ENCODE measurements at regions not wholly inside any gene's neighbourhood (a gene's known extent, or its start where the extent isn't known, plus 50 kb on each side); places are given as distances from the start of the nearest gene placed in this dataset.

DNA sequence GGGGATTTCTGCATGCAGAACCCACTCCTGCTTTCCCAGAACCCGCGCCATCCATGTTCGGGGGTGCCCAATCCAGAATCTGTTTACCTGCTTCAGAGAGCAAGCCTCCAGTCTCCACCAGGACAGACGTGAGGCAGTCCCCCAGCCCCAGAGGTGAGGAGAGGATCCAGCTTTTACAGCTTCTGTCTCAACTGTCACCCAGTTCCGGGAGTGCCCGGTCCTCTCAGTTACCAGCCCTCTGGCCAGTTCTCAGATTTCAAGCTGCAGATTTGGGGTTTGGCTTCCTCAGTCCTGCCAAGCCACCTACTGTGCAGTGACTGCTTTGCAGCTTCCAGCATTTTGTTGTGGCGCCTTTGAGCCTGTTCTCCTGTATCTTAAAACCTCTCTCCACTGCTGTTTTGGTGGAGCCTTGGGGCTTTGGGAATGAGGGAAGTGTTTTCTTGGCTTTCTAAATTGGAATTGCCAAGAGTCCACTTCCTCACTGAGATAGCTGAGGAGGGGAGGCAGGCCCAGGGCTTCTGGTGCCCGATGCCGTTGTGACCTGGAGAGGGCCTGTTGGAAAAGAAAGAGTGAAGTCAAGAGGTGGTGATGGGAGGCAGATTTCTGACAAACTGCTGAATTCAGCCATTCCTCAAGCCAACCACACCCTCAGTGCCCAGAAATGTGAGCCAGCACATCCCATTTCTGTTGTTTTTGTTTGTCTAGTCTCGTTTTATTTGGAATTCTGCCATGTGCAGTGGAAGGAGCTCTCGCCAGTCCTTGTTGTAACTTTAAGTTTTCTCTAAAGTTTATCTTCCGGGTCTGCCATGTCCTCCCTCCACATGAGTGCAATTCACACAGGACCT, 513.4 kb downstream of the TBC1D22A start:
- H3K4me3 ChIP-seq (ENCODE audit: insufficient read depth, low read depth, low read length): no peak overlapping the region
- DNase-seq: no peak
- H3K36me3 ChIP-seq (replicated peaks; ENCODE audit: control insufficient read depth, insufficient read depth, low read length): no peaks in the 10 kb centered on the region
- no peaks in the 10 kb centered on the region for H3K27me3 ChIP-seq (ENCODE audit: control insufficient read depth, insufficient read depth, low read length)

DNA sequence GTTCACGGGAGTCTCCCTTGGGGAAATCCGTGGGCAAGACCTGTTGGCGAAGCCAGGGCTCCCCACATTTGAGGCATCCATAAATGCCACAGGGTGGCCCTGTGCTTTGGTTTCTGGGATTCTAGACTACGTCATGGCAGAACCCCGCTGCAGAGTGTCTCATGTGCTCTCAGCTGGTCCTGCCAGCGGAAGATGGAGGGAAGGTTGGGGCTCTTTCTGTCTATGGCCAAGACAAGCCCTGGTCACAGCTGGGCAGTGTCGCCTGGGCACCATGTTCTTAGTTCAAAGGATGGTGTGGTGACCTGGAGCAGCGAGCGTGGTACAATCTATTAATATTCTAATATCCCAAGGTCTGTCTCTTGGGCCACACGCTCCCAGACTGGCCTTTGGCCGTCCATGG, 511.7 kb downstream of the TBC1D22A start:
- Histone ChIP-seq H3K27me3 (ENCODE audit: control insufficient read depth, insufficient read depth, low read length) (no peaks in the 10 kb centered on the region), H3K4me3 (ENCODE audit: insufficient read depth, low read depth, low read length) (no peak overlapping the region), H3K36me3 (replicated peaks; ENCODE audit: control insufficient read depth, insufficient read depth, low read length) (no peaks in the 10 kb centered on the region)
- DNase-seq: no peak

DNA sequence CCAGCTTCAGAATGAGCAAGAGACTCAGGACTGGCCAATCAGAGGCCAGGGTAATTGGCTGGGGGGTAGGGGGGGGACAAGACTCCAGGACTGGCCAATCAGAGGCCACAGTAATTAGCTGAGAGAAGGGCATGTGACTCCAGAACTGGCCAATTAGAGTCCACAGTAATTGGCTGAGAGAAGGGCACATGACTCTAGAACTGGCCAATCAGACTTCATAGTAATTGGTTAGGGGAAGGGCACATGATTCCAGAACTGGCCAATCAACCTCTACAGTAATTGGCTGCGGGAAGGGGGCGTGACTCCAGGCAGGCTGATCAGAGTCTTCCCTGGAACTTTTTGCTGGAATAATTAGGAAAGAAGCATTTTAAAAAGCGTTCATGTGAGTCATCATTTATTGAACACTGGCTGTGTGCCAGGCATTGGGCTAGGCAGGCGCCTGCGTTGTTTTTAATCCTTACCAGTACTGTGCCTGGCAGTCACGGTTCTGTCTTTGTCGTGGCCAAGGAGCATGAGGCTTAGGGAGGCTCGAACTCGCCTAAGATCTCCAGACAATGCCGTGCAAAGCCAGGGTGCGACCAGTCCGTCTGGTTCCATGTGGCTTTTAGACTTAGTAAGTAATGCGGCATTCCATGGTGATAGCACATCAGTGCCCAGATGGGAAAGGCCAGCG, 508.1 kb downstream of the TBC1D22A start:
- no peak overlapping the region for H3K4me3 ChIP-seq (ENCODE audit: insufficient read depth, low read depth, low read length)
- no peaks in the 10 kb centered on the region for H3K27me3 ChIP-seq (ENCODE audit: control insufficient read depth, insufficient read depth, low read length)
- no peak for DNase-seq
- no peaks in the 10 kb centered on the region for H3K36me3 ChIP-seq (replicated peaks; ENCODE audit: control insufficient read depth, insufficient read depth, low read length)

DNA sequence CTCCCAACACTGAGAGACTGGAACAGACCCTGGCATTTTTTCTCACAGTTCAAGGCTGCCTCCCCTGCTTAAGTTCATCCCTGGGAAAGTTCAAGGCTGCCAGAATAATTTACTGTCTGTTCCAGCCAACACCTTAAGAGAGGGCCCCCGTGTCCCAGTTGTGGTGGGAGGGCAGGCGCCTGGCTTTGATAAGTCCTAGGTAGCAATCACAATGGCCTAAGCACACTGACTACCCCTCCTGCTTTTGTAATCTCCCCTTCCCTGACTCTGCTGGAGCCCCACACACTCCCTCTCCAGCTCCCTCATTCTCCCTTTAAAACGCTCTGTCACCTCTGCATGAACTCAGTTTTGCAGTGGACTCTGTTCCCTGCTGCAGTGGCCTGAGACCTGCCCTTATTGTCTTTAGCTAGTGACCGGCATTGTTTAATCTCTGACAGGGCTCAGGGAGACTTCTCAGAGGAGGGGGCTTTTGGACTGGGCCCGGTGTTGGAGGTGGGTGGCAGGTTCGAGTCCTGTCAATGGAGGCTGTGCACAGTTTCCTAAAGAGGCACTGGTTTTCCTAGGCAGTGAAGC, 507.2 kb downstream of the TBC1D22A start:
- Histone ChIP-seq H3K27me3 (ENCODE audit: control insufficient read depth, insufficient read depth, low read length) (no peaks in the 10 kb centered on the region), H3K36me3 (replicated peaks; ENCODE audit: control insufficient read depth, insufficient read depth, low read length) (no peaks in the 10 kb centered on the region), H3K4me3 (ENCODE audit: insufficient read depth, low read depth, low read length) (no peak overlapping the region)
- no peak for DNase-seq

DNA sequence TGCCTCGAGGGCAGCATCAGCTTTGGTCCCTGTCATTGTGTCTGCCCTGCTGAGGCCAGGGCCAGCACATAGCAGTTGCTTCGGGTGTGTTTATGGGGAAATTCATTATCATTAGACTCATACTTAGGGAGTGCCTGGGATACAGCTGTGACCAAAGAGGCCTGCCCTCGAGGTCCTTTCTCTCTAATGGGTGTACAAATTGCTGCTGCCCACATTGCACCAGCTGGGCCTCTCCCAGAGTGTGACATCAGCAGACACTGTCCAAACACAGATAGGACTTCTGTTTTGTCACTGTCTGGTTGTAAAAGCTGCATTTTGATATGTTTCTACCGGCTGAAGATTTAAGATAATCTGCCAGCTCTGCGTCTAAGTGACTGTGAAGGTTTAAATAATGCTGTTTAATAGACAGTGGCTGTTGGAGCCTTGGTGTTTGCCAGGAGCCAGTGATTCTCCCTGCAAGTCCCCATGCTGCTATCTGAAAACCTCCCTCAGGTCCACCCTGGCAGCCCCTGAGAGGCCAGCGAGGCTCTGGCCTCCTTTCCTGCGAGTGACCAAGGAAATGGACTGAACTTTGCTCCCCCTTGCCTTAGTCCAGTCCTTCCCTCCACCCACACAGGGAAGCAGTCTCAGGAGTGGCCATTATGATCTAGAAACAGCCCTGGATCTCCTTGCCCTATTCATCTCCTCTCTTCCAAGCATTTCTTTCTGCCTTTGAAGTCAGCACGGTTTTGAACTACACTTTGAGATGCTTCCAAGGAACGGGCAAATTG, 505.2 kb downstream of the TBC1D22A start:
- no peaks in the 10 kb centered on the region for H3K36me3 ChIP-seq (replicated peaks; ENCODE audit: control insufficient read depth, insufficient read depth, low read length)
- DNase-seq: no peak
- no peaks in the 10 kb centered on the region for H3K27me3 ChIP-seq (ENCODE audit: control insufficient read depth, insufficient read depth, low read length)
- H3K4me3 ChIP-seq (ENCODE audit: insufficient read depth, low read depth, low read length): no peak overlapping the region

DNA sequence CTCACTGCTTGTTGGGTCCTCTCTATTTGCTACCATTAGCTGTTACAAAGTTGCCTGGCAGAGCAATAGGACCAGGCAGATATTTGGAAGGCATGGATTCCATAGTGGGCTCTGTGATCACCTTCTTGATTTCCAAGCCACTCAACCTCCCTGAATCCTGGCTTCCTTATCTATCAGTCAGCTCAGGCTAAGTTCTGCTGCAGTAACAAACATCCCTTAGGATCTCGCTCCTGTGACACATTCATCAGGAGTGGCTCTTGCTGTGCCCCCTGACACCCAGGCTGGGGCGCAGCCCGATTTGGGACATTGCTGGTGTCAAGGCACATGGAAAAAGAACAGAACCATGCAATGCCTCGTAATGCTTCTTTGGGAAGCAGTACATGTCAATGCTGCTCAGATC, 503.9 kb downstream of the TBC1D22A start:
- DNase-seq: no peak
- H3K4me3 ChIP-seq (ENCODE audit: insufficient read depth, low read depth, low read length): no peak overlapping the region
- H3K27me3 ChIP-seq (ENCODE audit: control insufficient read depth, insufficient read depth, low read length): no peaks in the 10 kb centered on the region
- no peaks in the 10 kb centered on the region for H3K36me3 ChIP-seq (replicated peaks; ENCODE audit: control insufficient read depth, insufficient read depth, low read length)

DNA sequence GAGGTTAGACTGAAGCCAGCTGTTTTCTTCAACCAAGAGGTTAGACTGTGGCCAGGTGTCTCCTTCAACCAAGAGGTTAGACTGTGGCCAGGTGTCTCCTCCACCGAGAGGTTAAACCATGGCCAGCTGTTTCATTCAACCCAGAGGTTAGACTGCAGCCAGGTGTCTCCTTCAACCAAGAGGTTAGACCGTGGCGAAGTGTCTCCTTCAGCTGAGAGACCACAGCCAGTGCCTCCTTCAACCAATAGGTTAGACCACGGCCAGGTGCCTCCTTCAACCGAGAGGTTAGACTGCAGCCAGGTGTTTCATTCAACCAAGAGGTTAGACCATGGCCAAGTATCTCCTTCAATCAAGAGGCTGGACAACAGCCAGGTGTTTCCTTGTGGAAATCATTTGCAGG, 498.1 kb downstream of the TBC1D22A start:
- Histone ChIP-seq H3K36me3 (replicated peaks; ENCODE audit: control insufficient read depth, insufficient read depth, low read length) (no peaks in the 10 kb centered on the region), H3K4me3 (ENCODE audit: insufficient read depth, low read depth, low read length) (no peak overlapping the region), H3K27me3 (ENCODE audit: control insufficient read depth, insufficient read depth, low read length) (no peaks in the 10 kb centered on the region)
- no peak for DNase-seq

DNA sequence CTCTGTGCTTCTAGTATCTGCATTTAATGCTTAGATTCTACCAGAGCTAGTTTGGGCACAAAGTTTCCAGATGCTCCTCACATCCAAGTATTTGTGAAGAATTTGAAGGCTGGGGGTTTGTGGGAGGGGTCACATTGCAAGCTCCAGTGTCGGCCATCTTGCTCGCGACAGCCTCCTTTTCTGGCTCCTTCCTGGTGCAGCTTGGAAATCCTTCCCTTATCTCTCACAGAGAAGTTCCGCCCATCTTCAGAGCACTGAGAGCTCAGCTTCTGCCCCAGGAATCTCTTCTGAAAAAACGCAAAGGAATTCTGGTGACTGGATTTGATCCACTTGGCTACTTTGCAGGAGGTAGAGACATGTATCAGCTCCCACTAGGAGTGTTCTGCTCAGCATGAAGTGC, 497.5 kb downstream of the TBC1D22A start:
- no peaks in the 10 kb centered on the region for H3K27me3 ChIP-seq (ENCODE audit: control insufficient read depth, insufficient read depth, low read length)
- no peak for DNase-seq
- no peaks in the 10 kb centered on the region for H3K36me3 ChIP-seq (replicated peaks; ENCODE audit: control insufficient read depth, insufficient read depth, low read length)
- no peak overlapping the region for H3K4me3 ChIP-seq (ENCODE audit: insufficient read depth, low read depth, low read length)

DNA sequence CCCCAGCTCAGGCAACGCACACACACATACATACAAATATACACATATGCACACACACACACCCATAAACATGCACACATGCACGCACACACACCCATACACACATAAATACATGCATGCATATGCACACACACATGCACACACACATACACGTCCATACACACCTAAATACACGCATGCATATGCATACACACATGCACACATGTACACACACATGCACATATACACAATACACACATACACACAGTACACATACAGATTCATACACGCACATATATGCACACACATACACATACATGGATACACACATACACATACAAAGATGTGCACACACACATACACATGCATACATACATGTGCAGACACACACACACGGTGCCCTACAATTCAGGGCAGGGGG, 496.6 kb downstream of the TBC1D22A start:
- no peak for DNase-seq
- Histone ChIP-seq H3K4me3 (ENCODE audit: insufficient read depth, low read depth, low read length) (no peak overlapping the region), H3K27me3 (ENCODE audit: control insufficient read depth, insufficient read depth, low read length) (no peaks in the 10 kb centered on the region), H3K36me3 (replicated peaks; ENCODE audit: control insufficient read depth, insufficient read depth, low read length) (no peaks in the 10 kb centered on the region)

DNA sequence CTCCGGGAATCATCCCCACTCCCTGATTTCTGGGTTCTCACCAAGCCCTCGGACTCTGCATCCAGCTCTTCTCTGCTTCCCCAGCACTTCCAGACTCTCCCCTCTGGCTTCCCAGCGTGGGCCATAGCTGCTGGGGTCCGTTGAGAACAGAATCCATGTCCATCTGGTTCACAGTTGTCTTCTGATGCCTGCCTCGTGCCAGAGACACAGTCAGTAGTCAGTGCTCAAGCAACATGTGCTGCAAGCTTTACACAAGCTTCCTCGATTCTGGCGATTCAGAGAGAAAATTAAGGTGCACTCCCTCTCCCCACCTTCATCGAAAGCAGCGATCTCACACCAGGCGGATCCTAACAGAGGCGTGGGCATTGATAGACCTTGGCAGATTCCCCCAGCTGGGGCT, 495.5 kb downstream of the TBC1D22A start:
- DNase-seq: no peak
- Histone ChIP-seq H3K4me3 (ENCODE audit: insufficient read depth, low read depth, low read length) (no peak overlapping the region), H3K36me3 (replicated peaks; ENCODE audit: control insufficient read depth, insufficient read depth, low read length) (no peaks in the 10 kb centered on the region), H3K27me3 (ENCODE audit: control insufficient read depth, insufficient read depth, low read length) (no peaks in the 10 kb centered on the region)

DNA sequence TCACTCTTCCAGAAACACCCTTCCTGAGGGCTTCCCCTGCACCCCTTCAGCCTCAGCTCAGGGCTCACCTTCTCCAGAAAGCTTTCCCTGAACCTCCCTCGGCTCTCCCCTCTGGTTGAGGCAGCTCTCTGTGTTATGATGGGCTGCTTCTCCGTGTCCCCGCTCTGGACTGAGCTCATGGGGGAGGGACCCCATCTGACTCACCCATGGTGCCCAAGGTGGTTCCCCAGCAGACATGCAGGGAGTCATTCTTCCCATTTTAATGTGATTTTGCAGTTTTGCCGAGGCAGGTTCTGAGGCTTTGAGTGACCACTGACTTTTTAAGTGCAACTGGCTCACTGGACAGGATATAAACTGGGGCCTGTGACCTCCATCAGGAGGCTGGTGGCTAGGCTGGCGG, 495.1 kb downstream of the TBC1D22A start:
- Histone ChIP-seq H3K36me3 (replicated peaks; ENCODE audit: control insufficient read depth, insufficient read depth, low read length) (no peaks in the 10 kb centered on the region), H3K27me3 (ENCODE audit: control insufficient read depth, insufficient read depth, low read length) (no peaks in the 10 kb centered on the region), H3K4me3 (ENCODE audit: insufficient read depth, low read depth, low read length) (no peak overlapping the region)
- DNase-seq: no peak

DNA sequence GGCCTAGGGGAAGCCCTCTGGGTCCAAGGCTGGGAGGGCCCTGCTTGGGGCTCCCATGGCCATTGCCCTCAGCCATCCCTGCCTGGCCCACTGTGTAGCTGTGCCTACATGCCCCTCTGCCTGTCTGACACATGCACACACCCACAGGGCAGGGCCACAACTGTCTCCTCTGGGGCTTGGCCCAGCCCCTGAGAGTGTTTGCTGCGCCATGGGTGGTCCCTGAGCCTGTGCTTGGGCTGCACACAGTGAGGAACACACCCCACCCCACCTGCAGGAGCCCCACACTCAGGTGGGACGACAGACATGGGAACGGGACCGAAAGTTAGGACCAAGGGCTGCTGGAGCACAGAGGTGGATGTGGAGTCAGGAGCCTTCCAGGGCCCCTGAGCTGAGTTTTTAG, 489.5 kb downstream of the TBC1D22A start:
- Histone ChIP-seq H3K27me3 (ENCODE audit: control insufficient read depth, insufficient read depth, low read length) (no peaks in the 10 kb centered on the region), H3K4me3 (ENCODE audit: insufficient read depth, low read depth, low read length) (no peak overlapping the region), H3K36me3 (replicated peaks; ENCODE audit: control insufficient read depth, insufficient read depth, low read length) (no peaks in the 10 kb centered on the region)
- no peak for DNase-seq

DNA sequence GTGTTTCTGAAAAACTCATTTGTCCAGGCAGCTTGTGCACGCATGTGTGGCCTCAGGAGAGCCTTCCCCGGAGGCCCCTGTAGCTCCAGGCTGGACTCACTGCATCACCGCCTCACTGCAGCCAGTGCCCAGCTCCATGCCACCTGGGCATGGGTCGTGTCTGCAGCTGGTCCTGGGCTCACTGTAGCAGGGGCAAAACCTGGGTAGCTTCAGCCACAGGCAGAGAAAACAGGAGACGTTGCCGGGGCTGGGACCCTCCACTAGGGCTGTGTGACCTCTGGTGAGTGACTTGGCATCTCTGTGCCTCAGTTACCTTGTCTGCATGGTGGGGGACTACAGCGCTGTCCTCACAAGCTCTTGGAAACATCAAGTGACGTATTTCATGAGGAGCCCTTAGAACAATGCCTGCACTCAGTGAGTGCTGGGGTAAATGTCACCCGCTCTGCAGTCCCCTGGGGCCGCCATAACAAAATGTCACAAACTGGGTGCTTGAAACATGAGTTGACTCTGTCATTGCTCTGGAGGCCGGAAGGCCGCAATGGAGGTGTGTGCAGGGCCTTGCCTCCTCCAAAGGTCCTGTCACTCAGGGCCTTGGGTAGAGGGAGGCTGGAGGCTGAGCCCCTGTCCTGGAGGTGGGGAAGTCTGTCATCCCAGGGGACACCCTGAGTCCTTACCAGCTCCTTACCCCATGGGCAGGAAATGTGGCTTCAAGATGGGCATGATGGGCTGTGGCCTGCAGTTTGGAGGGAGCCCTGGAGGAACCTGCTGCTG, 488.7 kb downstream of the TBC1D22A start:
- Histone ChIP-seq H3K36me3 (replicated peaks; ENCODE audit: control insufficient read depth, insufficient read depth, low read length) (no peaks in the 10 kb centered on the region), H3K4me3 (ENCODE audit: insufficient read depth, low read depth, low read length) (no peak overlapping the region), H3K27me3 (ENCODE audit: control insufficient read depth, insufficient read depth, low read length) (no peaks in the 10 kb centered on the region)
- DNase-seq: no peak

DNA sequence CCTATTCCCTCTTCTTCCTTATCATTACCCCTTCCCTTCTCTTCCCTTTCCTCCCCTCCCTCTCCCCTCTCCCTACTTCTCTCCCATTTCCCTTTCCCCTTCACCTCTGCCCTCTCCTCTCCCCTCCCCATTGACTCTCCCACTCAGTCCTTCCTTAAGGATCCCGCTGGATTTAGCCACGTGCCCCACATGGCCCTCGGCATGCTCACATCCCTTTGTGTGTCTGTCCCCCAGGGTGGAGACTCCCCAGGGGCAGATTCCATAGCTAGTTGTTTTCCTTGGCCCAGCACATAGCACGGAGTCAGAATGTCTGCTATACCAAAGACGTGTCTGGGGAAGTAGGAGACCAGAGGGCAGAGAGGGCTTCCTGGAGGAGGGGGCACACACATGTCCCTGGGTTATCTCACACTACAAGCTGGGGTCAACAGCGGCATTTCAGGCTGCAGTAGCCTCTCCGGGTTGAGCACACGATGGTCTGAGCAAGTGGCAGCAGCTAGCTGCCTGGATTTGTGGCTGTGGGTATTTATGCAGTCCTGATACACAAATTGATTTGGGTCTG, 487.0 kb downstream of the TBC1D22A start:
- Histone ChIP-seq H3K27me3 (ENCODE audit: control insufficient read depth, insufficient read depth, low read length) (no peaks in the 10 kb centered on the region), H3K36me3 (replicated peaks; ENCODE audit: control insufficient read depth, insufficient read depth, low read length) (no peaks in the 10 kb centered on the region), H3K4me3 (ENCODE audit: insufficient read depth, low read depth, low read length) (no peak overlapping the region)
- DNase-seq: no peak

All from H7 (cell line).